Activated CD8-positive, alpha-beta T cell treated with anti-CD3 and anti-CD28 coated beads for 36 hours (primary cell): ENCODE measurements at regions not wholly inside any gene's neighbourhood (a gene's known extent, or its start where the extent isn't known, plus 50 kb on each side); places are given as distances from the start of the nearest gene placed in this dataset.

Experiments
- ATAC-seq: fragments of 200-7000 bp; cut with Tn5 transposase; one replicate; pipeline ENCODE4 v1.10.0; 2021; ENCODE audit warnings: mild to moderate bottlenecking, moderate library complexity
- CTCF ChIA-PET: fragments of 350-600 bp; sonication (Branson Sonifier 250); formaldehyde crosslinking; loops from one replicate; lab custom pipeline; 2021; ENCODE audit warnings: antibody characterized with exemption; lab: Charles Lee
- POLR2A ChIA-PET: fragments of 350-600 bp; sonication (Branson Sonifier 250); formaldehyde crosslinking; loops from one replicate; lab custom pipeline; 2021; ENCODE audit warnings: antibody characterized with exemption; lab: Charles Lee
- DNase-seq: peaks from one replicate; pipeline ENCODE4 v3.0.0-alpha.2; 2020
- H3K27ac Mint-ChIP-seq: one replicate; pipeline ENCODE4 v1.8.0; 2021; ENCODE audit warnings: mild to moderate bottlenecking, mixed read lengths
- H3K27me3 Mint-ChIP-seq: one replicate; pipeline ENCODE4 v1.8.0; 2021; ENCODE audit warnings: mixed read lengths
- H3K36me3 Mint-ChIP-seq: one replicate; pipeline ENCODE4 v1.8.0; 2021; ENCODE audit warnings: low read depth, mixed read lengths
- H3K4me1 Mint-ChIP-seq: one replicate; pipeline ENCODE4 v1.8.0; 2021; ENCODE audit warnings: low read depth, mixed read lengths
- H3K4me3 Mint-ChIP-seq: one replicate; pipeline ENCODE4 v1.8.0; 2021; ENCODE audit warnings: mild to moderate bottlenecking, moderate library complexity, mixed read lengths
- H3K9me3 Mint-ChIP-seq: one replicate; pipeline ENCODE4 v1.8.0; 2021; ENCODE audit warnings: mixed read lengths
- intact Hi-C: fragments of 100-400 bp; cut with micrococcal nuclease; formaldehyde crosslinking; loops from one replicate; pipeline ENCODE4 v1.10.0; 2022
- TF ChIP-seq, protein P1 (sequence below): fragments of 200-600 bp; IDR thresholded peaks from one replicate; pipeline ENCODE4 v1.8.0; 2022; ENCODE audit warnings: antibody characterized with exemption, mild to moderate bottlenecking

DNA sequence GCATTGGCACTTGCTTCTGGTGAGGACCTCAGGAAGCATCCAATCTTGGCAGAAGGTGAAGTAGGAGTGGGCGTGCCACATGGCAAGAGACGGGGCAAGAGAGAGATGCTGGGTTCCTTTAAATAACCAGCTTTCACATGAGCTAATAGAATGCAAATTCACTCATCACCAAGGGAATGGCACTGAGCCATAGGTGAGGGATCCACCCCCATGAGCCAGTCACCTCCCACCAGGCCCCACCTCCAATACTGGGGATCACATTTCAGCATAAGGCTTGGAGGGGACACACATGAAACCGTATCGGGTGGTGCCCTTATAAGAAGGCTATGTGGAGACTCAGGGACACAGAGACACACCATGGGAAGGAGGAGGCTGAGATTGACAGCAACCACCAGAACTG is 140.0 kb upstream of the MSX1 start:
- ChIA-PET POLR2A (no interaction called here), CTCF (no interaction called here)
- ATAC-seq (no peak), DNase-seq (no peak)
- TF ChIP-seq, protein P1, sequence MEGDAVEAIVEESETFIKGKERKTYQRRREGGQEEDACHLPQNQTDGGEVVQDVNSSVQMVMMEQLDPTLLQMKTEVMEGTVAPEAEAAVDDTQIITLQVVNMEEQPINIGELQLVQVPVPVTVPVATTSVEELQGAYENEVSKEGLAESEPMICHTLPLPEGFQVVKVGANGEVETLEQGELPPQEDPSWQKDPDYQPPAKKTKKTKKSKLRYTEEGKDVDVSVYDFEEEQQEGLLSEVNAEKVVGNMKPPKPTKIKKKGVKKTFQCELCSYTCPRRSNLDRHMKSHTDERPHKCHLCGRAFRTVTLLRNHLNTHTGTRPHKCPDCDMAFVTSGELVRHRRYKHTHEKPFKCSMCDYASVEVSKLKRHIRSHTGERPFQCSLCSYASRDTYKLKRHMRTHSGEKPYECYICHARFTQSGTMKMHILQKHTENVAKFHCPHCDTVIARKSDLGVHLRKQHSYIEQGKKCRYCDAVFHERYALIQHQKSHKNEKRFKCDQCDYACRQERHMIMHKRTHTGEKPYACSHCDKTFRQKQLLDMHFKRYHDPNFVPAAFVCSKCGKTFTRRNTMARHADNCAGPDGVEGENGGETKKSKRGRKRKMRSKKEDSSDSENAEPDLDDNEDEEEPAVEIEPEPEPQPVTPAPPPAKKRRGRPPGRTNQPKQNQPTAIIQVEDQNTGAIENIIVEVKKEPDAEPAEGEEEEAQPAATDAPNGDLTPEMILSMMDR: no peak
- Mint-ChIP-seq H3K36me3 (no peaks in the 10 kb centered on the region), H3K4me3 (no peak overlapping the region), H3K27me3 (no peaks in the 10 kb centered on the region), H3K4me1 (no peaks in the 10 kb centered on the region), H3K27ac (no peak overlapping the region), H3K9me3 (peaks cover 13% of the 10 kb centered on the region)
- intact Hi-C loops: no loop called here

DNA sequence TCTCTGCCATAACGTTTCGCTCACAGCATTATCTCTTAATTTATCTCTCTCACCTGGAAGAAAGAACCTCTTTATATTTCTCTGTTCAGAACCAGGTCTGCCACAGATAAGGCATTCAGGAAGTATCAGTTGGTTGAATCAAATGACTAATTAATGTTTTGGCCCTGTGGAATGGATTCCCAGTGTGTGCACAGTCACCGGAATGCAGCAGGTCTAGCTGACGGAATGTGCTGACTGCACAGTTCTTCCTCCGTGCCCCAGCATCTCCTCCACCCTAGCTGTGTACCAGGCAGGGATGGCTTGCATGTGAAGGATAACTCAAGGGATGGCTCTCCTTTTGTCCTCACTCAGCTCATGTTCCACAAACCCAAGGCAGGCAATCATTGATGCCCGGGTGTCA is 141.8 kb upstream of the MSX1 start:
- TF ChIP-seq, protein P1: no peak
- H3K4me1 Mint-ChIP-seq: no peaks in the 10 kb centered on the region
- H3K4me3 Mint-ChIP-seq: no peak overlapping the region
- ATAC-seq: no peak
- no peak overlapping the region for H3K27ac Mint-ChIP-seq
- no peaks in the 10 kb centered on the region for H3K27me3 Mint-ChIP-seq
- no peak for DNase-seq
- ChIA-PET CTCF (no interaction called here), POLR2A (interaction anchor here (0.7 kb wide), 1 partner anchor 19 kb away, joined by 3 read pairs; no protein-coding TSS in a partner anchor)
- intact Hi-C loops: no loop called here
- peaks cover under 1% of the 10 kb centered on the region for H3K9me3 Mint-ChIP-seq
- H3K36me3 Mint-ChIP-seq: no peaks in the 10 kb centered on the region

DNA sequence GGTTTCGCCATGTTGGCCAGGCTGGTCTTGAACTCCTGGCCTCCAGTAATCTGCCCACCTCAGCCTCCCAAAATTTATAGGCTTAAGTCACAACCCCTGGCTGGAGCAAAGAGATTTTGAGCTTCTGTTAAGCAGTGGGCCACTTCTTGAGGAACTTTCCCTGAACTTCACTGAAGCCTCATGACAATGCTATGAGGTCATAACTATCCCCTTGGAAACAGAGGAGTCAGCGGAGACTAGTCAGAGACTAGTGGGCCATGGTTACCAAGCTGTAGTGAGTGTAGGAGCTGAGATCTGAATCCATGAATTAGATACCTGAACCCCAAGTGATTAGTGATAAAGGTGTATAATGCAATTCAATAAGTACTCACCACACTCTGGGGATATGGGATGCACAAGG is 145.1 kb upstream of the MSX1 start:
- H3K9me3 Mint-ChIP-seq: no peaks in the 10 kb centered on the region
- H3K4me3 Mint-ChIP-seq: no peak overlapping the region
- H3K4me1 Mint-ChIP-seq: no peaks in the 10 kb centered on the region
- no peak for ATAC-seq
- no peaks in the 10 kb centered on the region for H3K36me3 Mint-ChIP-seq
- no peaks in the 10 kb centered on the region for H3K27me3 Mint-ChIP-seq
- POLR2A ChIA-PET: no interaction called here
- CTCF ChIA-PET: no interaction called here
- DNase-seq: no peak
- intact Hi-C loops: no loop called here
- TF ChIP-seq, protein P1: no peak
- no peak overlapping the region for H3K27ac Mint-ChIP-seq

DNA sequence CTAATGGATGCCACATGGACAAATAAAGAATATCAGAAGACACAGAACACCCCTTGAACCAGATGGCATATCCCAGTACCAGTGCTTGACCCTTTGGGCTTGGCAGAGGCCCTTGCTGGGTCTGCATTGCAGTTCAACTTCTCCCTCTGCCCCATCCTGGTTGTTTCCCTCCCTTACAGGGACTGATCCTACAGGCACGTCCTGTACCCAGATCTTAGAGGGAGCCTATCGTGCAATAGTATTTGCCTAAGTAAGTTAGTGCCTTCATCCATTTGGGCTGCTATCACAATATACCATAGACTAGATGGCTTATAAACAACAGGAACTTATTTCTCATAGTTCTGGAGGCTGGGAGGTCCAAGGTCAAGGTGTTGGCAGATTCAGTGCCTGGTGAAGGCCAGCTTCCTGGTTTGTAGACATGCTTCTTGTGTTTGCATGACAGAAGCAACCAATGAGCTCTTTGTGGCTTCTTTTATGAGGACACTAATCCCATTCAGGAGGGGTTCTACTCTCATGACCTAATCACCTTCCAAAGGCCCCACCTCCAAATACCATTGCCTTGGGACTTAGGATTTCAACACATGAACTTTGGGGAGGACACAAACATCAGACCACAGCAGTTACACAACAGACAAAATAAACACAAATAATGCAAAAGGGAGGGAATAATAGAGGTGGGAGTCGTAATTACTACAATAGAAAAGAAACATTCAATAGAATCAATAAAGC is 146.5 kb upstream of the MSX1 start:
- ChIA-PET CTCF (no interaction called here), POLR2A (no interaction called here)
- no peaks in the 10 kb centered on the region for H3K27me3 Mint-ChIP-seq
- H3K36me3 Mint-ChIP-seq: peaks cover 2% of the 10 kb centered on the region
- TF ChIP-seq, protein P1: no peak
- peaks cover 3% of the 10 kb centered on the region for H3K9me3 Mint-ChIP-seq
- DNase-seq (no peak), ATAC-seq (no peak)
- no peak overlapping the region for H3K27ac Mint-ChIP-seq
- no peaks in the 10 kb centered on the region for H3K4me1 Mint-ChIP-seq
- intact Hi-C loops: no loop called here
- H3K4me3 Mint-ChIP-seq: no peak overlapping the region

DNA sequence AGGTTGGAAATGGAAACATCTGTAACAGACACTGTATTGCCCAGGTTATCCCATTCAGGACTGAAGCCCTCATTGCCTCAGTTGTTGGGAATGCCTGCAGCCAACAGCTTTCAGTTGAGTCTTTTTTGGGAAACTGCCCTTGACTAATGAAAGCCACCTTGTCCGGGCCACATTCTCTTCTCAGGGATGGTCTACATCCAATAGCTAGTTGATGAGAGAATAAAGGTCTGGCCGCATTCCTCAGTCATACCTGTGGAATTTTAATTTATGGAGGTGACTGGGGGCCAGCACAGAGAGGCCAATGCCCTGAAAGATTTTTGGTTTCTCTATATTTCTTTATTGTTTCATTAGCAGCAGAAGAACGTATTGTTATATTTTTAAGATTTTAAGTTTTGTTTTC is 147.6 kb upstream of the MSX1 start:
- no peak overlapping the region for H3K27ac Mint-ChIP-seq
- H3K4me3 Mint-ChIP-seq: no peak overlapping the region
- H3K9me3 Mint-ChIP-seq: peaks cover 3% of the 10 kb centered on the region
- ChIA-PET CTCF (no interaction called here), POLR2A (no interaction called here)
- no peak for ATAC-seq
- H3K36me3 Mint-ChIP-seq: peaks cover 2% of the 10 kb centered on the region
- no peaks in the 10 kb centered on the region for H3K4me1 Mint-ChIP-seq
- intact Hi-C loops: no loop called here
- TF ChIP-seq, protein P1: no peak
- H3K27me3 Mint-ChIP-seq: no peaks in the 10 kb centered on the region
- no peak for DNase-seq
